Caco-2 (cell line): ENCODE measurements at regions not wholly inside any gene's neighbourhood (a gene's known extent, or its start where the extent isn't known, plus 50 kb on each side); places are given as distances from the start of the nearest gene placed in this dataset.

Source experiments
- BruUV-seq: library from RNA; stranded (reverse); fragments of 400-500 nt; replicated peaks from 2 replicates; lab custom pipeline; 2021; lab: Mats Ljungman, UMichigan
- CTCF ChIA-PET: fragments of 300-600 bp; sonication (Branson Sonifier 250); formaldehyde crosslinking; loops from one replicate; lab custom pipeline; 2022; ENCODE audit warnings: antibody characterized with exemption; lab: Charles Lee
- POLR2A ChIA-PET: fragments of 300-600 bp; sonication (Branson Sonifier 250); formaldehyde crosslinking; loops from one replicate; lab custom pipeline; 2022; ENCODE audit warnings: antibody characterized with exemption; lab: Charles Lee
- DNase-seq, 2 experiments: peaks; one replicate each; pipeline versions ENCODE4 v3.0.0 to v3.0.0-alpha.2; 2020 to 2022
- H3K27me3 ChIP-seq: replicated peaks from 2 replicates; pipeline ENCODE4 v1.6.0; 2011; ENCODE audit warnings: low read length; ENCODE audit not compliant: control insufficient read depth, insufficient read depth
- H3K36me3 ChIP-seq: 2 replicates; pipeline ENCODE4 v1.5.1; 2011; ENCODE audit warnings: low read length; ENCODE audit not compliant: control insufficient read depth, insufficient read depth
- H3K4me1 ChIP-seq: fragments of 250-450 bp; sonication (Bioruptor Pico); 2 replicates; pipeline ENCODE4 v1.5.1; 2020; ENCODE audit warnings: mild to moderate bottlenecking
- H3K4me3 ChIP-seq: 2 replicates; pipeline ENCODE4 v1.5.1; 2011; ENCODE audit warnings: low read depth, mild to moderate bottlenecking, control low read depth, low read length
- H3K9me3 ChIP-seq: fragments of 250-450 bp; sonication (Bioruptor Pico); 2 replicates; pipeline ENCODE4 v1.5.1; 2020; ENCODE audit warnings: mild to moderate bottlenecking, moderate library complexity
- H3K27ac Mint-ChIP-seq: one replicate; pipeline ENCODE4 v1.8.0; 2022; ENCODE audit warnings: mixed read lengths; ENCODE audit not compliant: unreplicated experiment
- H3K27me3 Mint-ChIP-seq: one replicate; pipeline ENCODE4 v1.8.0; 2022; ENCODE audit warnings: mixed read lengths; ENCODE audit not compliant: insufficient read depth, unreplicated experiment
- H3K36me3 Mint-ChIP-seq: one replicate; pipeline ENCODE4 v1.8.0; 2022; ENCODE audit warnings: mild to moderate bottlenecking, mixed read lengths; ENCODE audit not compliant: insufficient read depth, unreplicated experiment
- H3K4me1 Mint-ChIP-seq: one replicate; pipeline ENCODE4 v1.8.0; 2022; ENCODE audit warnings: low read depth, mixed read lengths; ENCODE audit not compliant: unreplicated experiment
- H3K4me3 Mint-ChIP-seq: one replicate; pipeline ENCODE4 v1.8.0; 2022; ENCODE audit warnings: mild to moderate bottlenecking, moderate library complexity, mixed read lengths; ENCODE audit not compliant: unreplicated experiment
- H3K9me3 Mint-ChIP-seq: one replicate; pipeline ENCODE4 v1.8.0; 2022; ENCODE audit warnings: mixed read lengths; ENCODE audit not compliant: unreplicated experiment
- CTCF ChIP-seq, 2 experiments: fragments of 200-600 bp in 1 of 2; IDR thresholded peaks; 1 replicate in 1 of 2; 2 replicates in 1 of 2; pipeline versions ENCODE4 v1.5.1 to v1.8.0; 2011 to 2022; ENCODE audit warnings: antibody characterized with exemption in 1 of 2, control low read depth in 1 of 2, inconsistent platforms in 1 of 2, low read depth in 1 of 2, low read length in 1 of 2, mild to moderate bottlenecking in 1 of 2, moderate library complexity in 1 of 2; ENCODE audit not compliant: insufficient read depth in 1 of 2, severe bottlenecking in 1 of 2, unreplicated experiment in 1 of 2
- intact Hi-C: fragments of 100-400 bp; cut with micrococcal nuclease; formaldehyde crosslinking; loops from one replicate; pipeline ENCODE4 v1.10.0; 2022; ENCODE audit not compliant: unreplicated experiment

- BruUV-seq = no TSS peak
- Mint-ChIP-seq H3K27me3 (no peaks in the 10 kb centered on the region), H3K9me3 (no peaks in the 10 kb centered on the region), H3K4me3 (no peak overlapping the region), H3K36me3 (no peaks in the 10 kb centered on the region), H3K27ac (no peak overlapping the region), H3K4me1 (no peaks in the 10 kb centered on the region)
- H3K4me3 ChIP-seq = no peak overlapping the region
- intact Hi-C loops = no loop called here
- no peaks in the 10 kb centered on the region for H3K4me1 ChIP-seq
- DNase-seq = no peak
- no peak for TF ChIP-seq CTCF (IDR thresholded peaks at IDR 0.05; ENCODE audit: insufficient read depth in 1 of 2, low read depth in 1 of 2, low read length in 1 of 2, severe bottlenecking in 1 of 2, unreplicated experiment in 1 of 2)
- H3K27me3 ChIP-seq = no peaks in the 10 kb centered on the region
- POLR2A ChIA-PET = no interaction called here
- no peaks in the 10 kb centered on the region for H3K36me3 ChIP-seq
- no peaks in the 10 kb centered on the region for H3K9me3 ChIP-seq
- CTCF ChIA-PET = no interaction called here
Measured at GRCh38 chrX:137424679-137425078, 141.2 kb upstream of the ZIC3 start.

- no peaks in the 10 kb centered on the region for H3K27me3 ChIP-seq
- H3K4me3 ChIP-seq = no peak overlapping the region
- ChIA-PET CTCF (no interaction called here), POLR2A (no interaction called here)
- no peak for DNase-seq
- Mint-ChIP-seq H3K9me3 (no peaks in the 10 kb centered on the region), H3K27me3 (no peaks in the 10 kb centered on the region), H3K27ac (no peak overlapping the region), H3K4me3 (no peak overlapping the region), H3K4me1 (no peaks in the 10 kb centered on the region), H3K36me3 (no peaks in the 10 kb centered on the region)
- TF ChIP-seq CTCF (IDR thresholded peaks at IDR 0.05; ENCODE audit: insufficient read depth in 1 of 2, low read depth in 1 of 2, low read length in 1 of 2, severe bottlenecking in 1 of 2, unreplicated experiment in 1 of 2) = no peak
- no TSS peak for BruUV-seq
- no peaks in the 10 kb centered on the region for H3K9me3 ChIP-seq
- no peaks in the 10 kb centered on the region for H3K4me1 ChIP-seq
- intact Hi-C loops = no loop called here
- H3K36me3 ChIP-seq = no peaks in the 10 kb centered on the region
Measured at GRCh38 chrX:137423241-137423640, 142.7 kb upstream of the ZIC3 start.

GRCh38 chrX:137418086-137418485, 147.8 kb upstream of the ZIC3 start:
- Histone ChIP-seq H3K27me3 (no peaks in the 10 kb centered on the region), H3K4me1 (no peaks in the 10 kb centered on the region), H3K4me3 (no peak overlapping the region), H3K36me3 (no peaks in the 10 kb centered on the region), H3K9me3 (no peaks in the 10 kb centered on the region)
- H3K4me1 Mint-ChIP-seq = no peaks in the 10 kb centered on the region
- BruUV-seq = no TSS peak
- ChIA-PET POLR2A (no interaction called here), CTCF (no interaction called here)
- TF ChIP-seq CTCF (IDR thresholded peaks at IDR 0.05; ENCODE audit: insufficient read depth in 1 of 2, low read depth in 1 of 2, low read length in 1 of 2, severe bottlenecking in 1 of 2, unreplicated experiment in 1 of 2) = no peak
- no peaks in the 10 kb centered on the region for H3K36me3 Mint-ChIP-seq
- no peaks in the 10 kb centered on the region for H3K9me3 Mint-ChIP-seq
- H3K27ac Mint-ChIP-seq = no peak overlapping the region
- no peak for DNase-seq
- intact Hi-C loops = loop anchor here (10.0 kb wide), 1 partner anchor 463 kb away; no protein-coding TSS in a partner anchor
- no peak overlapping the region for H3K4me3 Mint-ChIP-seq
- H3K27me3 Mint-ChIP-seq = no peaks in the 10 kb centered on the region
